Testis (tissue), 2 donors: ENCODE measurements at regions not wholly inside any gene's neighbourhood (a gene's known extent, or its start where the extent isn't known, plus 50 kb on each side); places are given as distances from the start of the nearest gene placed in this dataset.

Experiments used
- POLR2A ChIP-seq: fragments of 450-650 bp; IDR thresholded peaks from one replicate; pipeline ENCODE4 v1.6.1; 2017; ENCODE audit warnings: antibody characterized with exemption, mild to moderate bottlenecking, moderate library complexity
- TF ChIP-seq, protein P1 (sequence below), 3 experiments: fragments of 450-650 bp in 2 of 3; fragments of 200-600 bp in 1 of 3; sonication (generic) in 1 of 3; IDR thresholded peaks; one replicate each; pipeline ENCODE4 v1.5.1; 2016 to 2019; ENCODE audit warnings: antibody characterized with exemption in 3 of 3, mild to moderate bottlenecking in 2 of 3, moderate library complexity in 1 of 3

DNA sequence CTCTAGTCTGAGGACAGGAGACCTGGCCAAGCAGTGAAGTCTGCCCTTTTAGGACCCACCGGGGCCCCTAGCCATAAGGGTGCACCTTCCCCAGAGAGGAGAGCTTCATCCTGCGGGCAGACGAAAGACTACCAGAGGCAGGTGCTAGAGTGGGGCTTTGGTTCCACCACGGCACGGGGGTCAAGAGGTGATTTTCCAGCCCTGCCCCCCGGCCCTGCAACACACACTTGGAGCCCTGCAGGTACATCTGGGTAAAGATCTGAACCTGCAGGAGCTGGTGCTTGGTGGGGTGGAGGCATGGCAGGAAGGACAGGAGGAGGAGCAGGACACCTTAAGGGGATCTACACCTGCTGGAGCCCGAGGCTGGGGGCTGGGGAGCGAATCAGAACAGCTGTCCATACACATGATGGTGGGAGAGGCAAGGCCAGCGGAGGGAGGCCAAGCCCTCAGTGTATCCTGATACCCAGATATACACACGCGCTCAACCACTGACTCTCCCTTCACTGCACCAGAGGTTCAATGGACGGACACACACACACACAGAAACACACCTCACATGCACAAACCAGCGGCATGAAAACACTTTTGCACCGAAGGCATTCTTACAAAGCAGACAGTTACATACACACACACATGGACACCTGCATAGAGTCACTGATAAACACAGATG lies 98.4 kb upstream of the MVB12B start:
- no peak for TF ChIP-seq POLR2A
- TF ChIP-seq, protein P1, sequence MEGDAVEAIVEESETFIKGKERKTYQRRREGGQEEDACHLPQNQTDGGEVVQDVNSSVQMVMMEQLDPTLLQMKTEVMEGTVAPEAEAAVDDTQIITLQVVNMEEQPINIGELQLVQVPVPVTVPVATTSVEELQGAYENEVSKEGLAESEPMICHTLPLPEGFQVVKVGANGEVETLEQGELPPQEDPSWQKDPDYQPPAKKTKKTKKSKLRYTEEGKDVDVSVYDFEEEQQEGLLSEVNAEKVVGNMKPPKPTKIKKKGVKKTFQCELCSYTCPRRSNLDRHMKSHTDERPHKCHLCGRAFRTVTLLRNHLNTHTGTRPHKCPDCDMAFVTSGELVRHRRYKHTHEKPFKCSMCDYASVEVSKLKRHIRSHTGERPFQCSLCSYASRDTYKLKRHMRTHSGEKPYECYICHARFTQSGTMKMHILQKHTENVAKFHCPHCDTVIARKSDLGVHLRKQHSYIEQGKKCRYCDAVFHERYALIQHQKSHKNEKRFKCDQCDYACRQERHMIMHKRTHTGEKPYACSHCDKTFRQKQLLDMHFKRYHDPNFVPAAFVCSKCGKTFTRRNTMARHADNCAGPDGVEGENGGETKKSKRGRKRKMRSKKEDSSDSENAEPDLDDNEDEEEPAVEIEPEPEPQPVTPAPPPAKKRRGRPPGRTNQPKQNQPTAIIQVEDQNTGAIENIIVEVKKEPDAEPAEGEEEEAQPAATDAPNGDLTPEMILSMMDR (IDR thresholded peaks at IDR 0.05), result no peak
